Bone marrow (tissue), 2 donors: ENCODE measurements at regions not wholly inside any gene's neighbourhood (a gene's known extent, or its start where the extent isn't known, plus 50 kb on each side); places are given as distances from the start of the nearest gene placed in this dataset.
"Not testable (repeated sequence)": the region's sequence is repeated elsewhere in the genome, so short reads cannot be mapped to it uniquely, and the experiment has no call there.

ENCODE experiments used
- DNase-seq, 2 donors: peaks; one replicate each; lab custom pipeline; 2025; lab: John Stamatoyannopoulos, UW

DNA sequence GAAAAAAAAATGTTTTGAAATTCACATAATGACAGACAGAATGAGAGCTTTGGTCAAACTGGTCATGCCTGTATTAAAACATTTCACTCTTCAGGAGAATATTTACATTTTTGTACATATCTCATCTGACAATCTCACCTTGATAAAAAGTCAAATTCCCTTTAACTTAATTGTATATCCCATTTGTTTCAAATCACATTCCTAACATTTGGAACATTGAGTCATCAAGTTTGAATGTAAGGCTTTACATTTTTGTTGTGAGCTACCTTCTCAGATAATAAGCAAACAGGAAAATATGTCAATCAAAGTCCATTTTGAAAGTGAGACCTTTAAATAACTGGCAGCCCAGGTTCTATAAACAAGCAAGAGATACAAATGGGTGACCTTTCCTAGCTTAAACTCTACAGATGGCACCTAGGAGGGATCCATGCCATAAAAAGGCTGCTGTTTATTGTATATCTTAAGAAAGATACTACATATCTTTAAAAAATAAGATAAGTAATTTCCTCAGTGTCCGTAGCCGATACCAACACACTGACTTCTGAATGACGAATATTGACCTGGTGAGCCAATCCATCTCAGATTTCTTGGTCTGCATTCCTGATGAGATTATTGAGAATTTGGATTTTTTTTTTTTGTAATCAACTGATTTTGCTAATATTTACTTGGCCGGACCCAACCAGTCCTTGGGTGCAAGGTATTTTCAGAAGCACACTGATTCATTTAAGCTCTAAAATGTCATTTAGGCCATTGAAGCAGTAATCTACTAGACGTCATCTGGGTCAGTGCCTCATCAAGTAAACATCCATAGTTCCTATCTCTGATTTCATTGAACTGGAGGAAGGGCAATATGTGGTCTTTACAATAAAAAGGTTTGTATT lies 259.6 kb downstream of the BTG1 start:
- DNase-seq: no peak

- DNase-seq: no peak
Observed at GRCh38 chr12:91884230-91884629, 261.4 kb downstream of the BTG1 start.

DNA sequence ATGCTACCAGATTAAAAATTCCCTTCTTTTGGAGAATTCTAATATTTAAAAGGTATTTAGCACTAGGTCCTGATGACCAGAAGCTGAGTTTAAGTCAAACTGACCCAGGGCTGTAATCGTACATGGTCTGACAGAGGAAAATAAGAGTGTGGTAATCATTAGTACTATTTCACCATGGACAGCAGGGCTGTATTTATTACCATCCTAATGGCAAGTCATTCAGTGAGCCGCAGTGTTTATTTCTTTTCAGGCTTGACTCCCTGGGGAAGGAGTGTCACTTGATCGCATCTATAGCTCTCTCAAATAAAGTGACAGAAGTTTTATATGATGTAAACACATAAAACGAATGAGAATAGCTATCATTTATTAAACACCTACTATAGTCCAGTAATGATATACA lies 261.8 kb downstream of the BTG1 start:
- no peak for DNase-seq

- no peak for DNase-seq
Observed at GRCh38 chr12:91882910-91883309, 262.7 kb downstream of the BTG1 start.

DNA sequence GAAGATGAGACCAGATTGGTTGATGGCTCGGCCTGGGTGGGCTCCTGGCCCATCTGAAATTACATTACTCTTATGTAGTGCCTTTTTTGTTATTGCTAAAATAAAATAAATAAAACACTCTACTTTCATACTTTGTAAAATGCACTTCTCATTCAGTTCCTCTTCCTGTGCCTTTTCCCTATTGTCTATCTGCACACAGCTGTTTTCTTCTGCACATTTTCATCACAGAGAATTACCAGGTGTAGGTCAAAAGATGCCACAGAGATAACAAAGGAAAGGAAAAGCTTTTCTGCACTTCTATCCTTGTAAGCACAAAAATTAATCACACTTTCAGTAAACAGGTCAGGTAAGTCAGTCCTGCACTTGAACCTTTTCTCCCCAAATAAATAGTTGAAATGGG lies 265.1 kb downstream of the BTG1 start:
- no peak for DNase-seq

DNA sequence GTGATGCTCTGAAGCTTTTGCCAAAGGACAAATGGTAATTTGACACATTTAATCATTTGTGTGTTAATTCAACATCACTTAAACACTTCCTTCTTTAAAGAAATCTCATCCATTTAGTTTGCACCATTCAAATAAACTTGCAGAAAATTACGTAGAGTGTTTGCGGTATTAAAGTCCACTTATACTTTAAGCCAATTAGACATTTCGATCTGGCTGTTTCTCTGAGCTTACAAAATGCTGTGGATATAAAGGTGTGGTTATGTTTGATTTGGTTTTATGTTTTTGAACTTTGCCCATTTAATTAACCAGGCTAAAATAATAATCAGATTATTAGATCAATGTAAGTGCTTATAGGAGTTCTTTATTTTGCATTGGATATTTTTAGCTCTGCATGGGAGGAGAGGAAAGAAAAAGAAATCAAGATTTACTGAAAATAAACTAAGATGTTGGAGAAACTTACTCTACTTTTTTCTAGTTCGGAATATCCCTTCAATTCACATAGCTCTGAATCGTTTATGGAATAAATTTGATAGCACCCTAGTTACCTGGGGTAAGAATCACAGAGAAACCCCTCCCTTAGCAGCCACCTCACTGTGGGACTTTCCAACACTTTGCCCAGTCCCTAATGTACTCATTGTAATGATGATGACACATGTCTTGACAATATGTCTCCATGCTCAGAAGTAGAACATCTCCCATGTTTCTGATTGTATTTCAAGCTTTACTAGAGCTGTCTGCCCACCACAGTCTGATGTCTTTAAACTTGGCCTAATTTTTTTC lies 268.0 kb downstream of the BTG1 start:
- no peak for DNase-seq

DNA sequence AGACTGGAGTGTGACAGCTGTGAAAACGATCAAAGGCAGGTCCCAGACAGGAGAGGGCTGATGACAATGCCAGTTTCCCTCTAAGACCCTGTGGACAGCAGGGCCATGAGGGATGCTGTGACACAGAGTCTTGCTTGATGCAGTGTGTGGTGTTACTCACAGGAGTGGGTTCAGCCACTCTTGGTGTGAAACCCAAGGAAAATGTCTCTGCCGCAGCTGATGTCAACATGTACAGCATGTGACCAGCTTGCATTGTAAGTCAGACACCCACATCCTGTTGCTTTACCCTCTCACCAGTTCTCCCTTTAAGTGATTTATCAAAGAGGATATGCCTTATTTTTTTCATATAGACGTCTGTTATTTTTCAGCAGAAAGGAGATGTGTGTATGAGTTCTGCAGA lies 268.6 kb downstream of the BTG1 start:
- DNase-seq: peak in 1 of 2 donors; percentile 18

GRCh38 chr12:91875671-91876070 lies 270.0 kb downstream of the BTG1 start:
- DNase-seq: not testable (repeated sequence)

DNA sequence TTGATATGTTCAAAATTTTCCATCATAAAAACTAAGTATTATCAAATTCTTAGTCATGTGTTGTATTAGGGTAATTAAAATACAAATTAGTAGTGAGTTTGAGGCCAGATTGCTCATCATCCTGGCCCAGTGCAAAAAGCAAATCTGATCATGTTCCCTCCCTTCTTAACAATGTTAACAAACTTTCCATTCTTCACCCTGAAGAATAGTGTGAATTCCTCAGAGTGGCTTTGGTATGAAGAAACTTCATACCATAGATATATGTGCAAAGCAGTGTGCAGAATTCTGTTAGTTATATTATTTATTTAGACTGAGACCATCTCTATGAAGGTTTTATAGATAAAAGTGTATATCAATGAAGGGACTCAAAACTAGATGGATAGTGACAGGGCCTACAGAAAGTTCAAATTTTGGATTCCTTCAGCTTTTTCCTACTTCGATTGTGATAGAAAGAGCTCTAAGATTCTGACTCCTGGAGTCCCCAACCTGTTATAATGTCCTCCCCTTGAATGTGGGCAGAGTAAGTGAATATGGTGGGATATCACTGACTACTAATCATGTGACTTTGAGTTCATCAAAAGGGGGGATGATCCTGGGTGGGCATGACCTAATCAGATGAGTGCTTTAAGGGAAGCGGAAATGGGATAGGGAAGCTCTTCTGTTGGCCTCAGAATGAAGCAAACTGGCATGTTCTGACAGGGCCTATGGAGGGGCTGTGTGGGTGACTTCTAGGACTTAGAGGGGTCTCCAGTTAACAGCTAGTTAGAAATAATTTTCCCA lies 271.4 kb downstream of the BTG1 start:
- DNase-seq: no peak

DNA sequence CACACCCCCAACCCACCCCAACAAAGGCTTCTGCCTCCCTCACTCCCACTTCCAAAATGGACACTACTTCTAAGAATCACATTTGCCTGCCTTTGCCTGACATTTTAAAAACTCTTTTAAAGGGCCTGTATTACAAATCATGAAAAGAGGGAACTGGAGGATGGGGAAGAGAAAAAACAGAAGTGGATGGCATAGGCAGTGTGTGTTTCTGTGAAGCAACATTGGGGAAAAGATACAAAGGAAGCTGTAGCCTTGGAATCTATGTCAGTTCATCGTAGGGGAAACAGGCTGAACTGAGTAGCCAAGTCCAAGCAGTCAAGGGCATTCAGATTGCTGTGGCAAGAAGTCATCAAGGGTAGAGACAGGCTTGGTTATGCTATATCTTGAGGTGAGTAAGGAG lies 273.9 kb downstream of the BTG1 start:
- no peak for DNase-seq

- no peak for DNase-seq
Observed at GRCh38 chr12:91870872-91871707, 274.6 kb downstream of the BTG1 start.

- DNase-seq: no peak
Observed at GRCh38 chr12:91868054-91868453, 277.6 kb downstream of the BTG1 start.

DNA sequence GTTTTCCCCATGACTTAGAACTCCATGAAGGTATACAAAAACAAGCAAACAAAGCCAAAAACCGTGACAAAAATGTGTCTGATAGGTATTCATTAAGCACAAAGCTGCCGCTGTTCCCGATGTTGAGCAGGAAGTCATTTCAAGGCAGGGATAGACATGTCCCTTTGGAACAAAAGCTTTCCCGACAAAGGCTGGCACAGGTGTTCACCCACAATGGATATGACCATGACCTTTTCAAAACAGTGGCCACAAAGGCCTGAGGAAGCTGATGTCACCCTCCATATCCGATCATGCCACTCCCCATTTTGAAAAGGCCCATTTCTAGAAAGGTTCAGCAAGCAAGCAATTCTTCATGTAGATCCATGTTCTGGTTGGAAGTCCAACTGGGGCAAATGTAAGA lies 279.1 kb downstream of the BTG1 start:
- no peak for DNase-seq

GRCh38 chr12:91863702-91864101 lies 281.9 kb downstream of the BTG1 start:
- no peak for DNase-seq

- no peak for DNase-seq
Observed at GRCh38 chr12:91861554-91861953, 284.1 kb downstream of the BTG1 start.

- DNase-seq: no peak
Observed at GRCh38 chr12:91859347-91859746, 286.3 kb downstream of the BTG1 start.

DNA sequence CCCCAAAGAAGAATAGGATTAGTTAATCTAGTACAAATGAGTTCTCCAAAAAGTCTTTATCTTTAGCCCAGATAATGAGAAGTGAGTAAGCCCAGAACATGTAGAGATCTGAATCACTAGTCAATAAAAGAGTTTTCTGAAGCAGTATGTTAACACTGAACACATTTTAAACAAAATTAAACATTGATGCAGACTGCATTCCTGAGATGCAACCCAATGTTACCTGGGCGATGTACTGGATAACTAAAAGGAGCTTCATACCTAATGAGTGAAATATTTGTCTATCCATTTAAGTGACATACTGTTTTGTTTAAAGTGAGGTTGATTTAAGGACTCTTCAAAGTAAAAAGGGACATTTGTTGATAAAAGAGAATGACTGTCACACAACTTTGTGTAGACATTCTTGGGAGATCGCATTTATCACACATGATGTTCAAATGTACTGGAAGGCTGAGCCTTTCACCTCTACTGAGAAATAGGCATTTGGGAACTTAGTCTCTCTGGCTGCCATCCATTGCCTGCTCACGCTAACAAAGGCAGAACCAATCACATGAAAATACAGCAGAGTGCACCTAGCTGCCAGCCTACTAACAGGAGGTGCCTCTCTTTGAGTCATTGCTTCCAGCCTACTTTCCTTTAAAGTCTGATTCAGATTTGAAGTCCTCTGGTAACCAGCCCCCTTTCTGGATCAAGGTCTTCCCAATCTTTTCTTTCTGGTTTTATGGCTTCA lies 287.7 kb downstream of the BTG1 start:
- no peak for DNase-seq

GRCh38 chr12:91854725-91855124 lies 290.9 kb downstream of the BTG1 start:
- no peak for DNase-seq

DNA sequence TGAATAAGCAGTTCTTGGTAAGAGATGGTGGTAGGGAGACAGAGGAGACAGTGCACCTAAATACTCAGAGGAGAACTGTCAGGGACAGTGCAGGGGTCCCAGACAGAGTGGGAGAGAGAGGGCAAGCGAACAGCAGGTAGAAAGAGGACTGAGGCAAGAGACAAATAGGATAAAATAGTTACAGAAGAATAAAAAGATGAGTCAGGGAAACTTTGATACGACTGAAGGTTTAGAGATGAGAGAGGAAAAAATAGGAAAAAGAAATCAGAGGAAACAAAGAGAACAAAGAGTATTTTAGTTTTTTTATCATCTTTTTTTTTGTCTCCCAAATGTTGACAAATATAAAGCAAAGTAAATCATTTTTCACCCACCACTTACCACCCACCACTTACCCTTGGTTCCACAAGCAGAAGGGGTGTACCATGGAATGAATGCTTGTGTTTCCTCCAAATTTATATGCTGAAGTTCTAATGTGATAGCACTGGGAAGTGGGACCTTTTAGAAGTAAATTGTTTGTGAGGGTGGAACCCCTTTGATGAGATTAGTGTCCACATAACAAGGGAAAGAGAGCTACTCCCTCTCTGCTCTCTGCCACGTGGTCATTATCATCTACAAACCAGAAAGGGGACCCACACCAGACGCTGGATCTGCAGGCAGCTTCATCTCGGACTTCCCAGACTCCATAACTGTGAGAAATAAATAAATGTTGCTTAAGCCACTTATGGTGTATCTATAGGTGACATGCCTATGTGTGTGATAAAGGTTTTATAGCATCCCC lies 292.1 kb downstream of the BTG1 start:
- DNase-seq: no peak

DNA sequence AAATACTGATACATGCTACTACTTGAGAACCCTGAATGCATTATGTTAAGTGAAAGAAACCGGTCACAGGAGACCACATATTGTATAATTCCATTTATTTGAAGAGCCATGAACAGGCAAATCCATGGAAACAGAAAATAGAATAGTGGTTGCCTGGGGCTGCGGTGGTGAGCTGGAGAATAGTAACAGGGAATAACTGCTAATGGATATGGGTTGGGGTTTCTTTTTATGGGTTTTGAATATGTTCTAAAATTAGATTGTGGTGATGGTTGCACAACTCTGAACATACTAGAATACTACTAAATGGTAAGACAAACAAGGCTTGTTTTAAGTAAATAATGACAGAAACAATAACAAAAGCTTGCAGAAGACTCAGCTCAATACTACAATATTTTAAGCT lies 293.0 kb downstream of the BTG1 start:
- no peak for DNase-seq
